ENCODE measurements at regions not wholly inside any gene's neighbourhood (a gene's known extent, or its start where the extent isn't known, plus 50 kb on each side); places are given as distances from the start of the nearest gene placed in this dataset.
"Not testable (repeated sequence)": the region's sequence is repeated elsewhere in the genome, so short reads cannot be mapped to it uniquely, and the experiment has no call there.

DNA sequence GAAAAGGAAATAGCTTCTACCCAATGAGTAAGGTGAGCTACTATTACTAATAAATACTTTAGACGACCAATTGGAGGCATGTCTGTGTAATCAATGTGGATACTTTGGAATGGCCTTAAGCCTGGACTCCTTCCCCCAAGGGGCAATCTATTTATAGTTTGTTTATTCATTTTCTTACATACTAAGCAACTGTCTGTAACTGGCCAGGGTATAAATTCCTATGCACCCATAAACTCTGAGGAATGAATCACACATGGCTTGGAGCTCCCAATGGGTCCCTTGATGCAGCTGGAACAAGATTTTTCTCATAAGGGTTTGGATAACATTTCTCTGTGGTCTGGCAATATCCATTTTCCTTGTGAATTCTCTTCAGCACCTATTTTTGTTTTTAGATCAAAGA is 506.8 kb downstream of the EDEM1 start:
- TF ChIP-seq, protein P1, sequence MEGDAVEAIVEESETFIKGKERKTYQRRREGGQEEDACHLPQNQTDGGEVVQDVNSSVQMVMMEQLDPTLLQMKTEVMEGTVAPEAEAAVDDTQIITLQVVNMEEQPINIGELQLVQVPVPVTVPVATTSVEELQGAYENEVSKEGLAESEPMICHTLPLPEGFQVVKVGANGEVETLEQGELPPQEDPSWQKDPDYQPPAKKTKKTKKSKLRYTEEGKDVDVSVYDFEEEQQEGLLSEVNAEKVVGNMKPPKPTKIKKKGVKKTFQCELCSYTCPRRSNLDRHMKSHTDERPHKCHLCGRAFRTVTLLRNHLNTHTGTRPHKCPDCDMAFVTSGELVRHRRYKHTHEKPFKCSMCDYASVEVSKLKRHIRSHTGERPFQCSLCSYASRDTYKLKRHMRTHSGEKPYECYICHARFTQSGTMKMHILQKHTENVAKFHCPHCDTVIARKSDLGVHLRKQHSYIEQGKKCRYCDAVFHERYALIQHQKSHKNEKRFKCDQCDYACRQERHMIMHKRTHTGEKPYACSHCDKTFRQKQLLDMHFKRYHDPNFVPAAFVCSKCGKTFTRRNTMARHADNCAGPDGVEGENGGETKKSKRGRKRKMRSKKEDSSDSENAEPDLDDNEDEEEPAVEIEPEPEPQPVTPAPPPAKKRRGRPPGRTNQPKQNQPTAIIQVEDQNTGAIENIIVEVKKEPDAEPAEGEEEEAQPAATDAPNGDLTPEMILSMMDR (IDR thresholded peaks at IDR 0.05) = no peak
- Histone ChIP-seq H3K27me3 (replicated peaks; ENCODE audit: insufficient read depth) (no peaks in the 10 kb centered on the region), H3K36me3 (no peaks in the 10 kb centered on the region), H3K9me3 (peaks cover 5% of the 10 kb centered on the region), H3K4me1 (ENCODE audit: control insufficient read depth in 1 of 2, low read depth in 2 of 2) (no peaks in the 10 kb centered on the region), H3K27ac (no peak overlapping the region), H3K4me3 (no peak overlapping the region)
- DNase-seq (ENCODE audit: low spot score) (no peak), ATAC-seq (ENCODE audit: insufficient number of reproducible peaks, low FRiP score, low read depth) (no peak)

DNA sequence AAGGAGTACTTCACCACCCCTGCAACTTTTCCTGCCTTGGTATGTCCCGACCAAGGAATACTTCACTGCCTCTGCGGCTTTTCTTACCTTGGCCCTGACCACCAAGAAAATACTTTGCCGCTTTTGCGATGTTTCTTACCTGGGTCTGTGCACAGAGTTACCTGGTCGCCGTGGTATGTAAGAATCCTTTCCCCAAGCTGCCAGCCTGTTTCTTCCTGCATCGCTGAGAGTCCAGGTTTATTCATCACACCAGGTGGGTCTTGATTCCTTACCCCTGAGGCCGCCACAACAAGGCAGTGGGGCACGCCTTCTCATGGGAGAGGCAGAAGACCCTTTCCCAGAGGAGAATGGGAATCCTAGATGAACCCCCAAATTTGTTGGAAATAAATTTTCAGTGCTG is 511.3 kb downstream of the EDEM1 start:
- DNase-seq (ENCODE audit: low spot score) = no peak
- no peak for ATAC-seq (ENCODE audit: insufficient number of reproducible peaks, low FRiP score, low read depth)
- no peaks in the 10 kb centered on the region for H3K27me3 ChIP-seq (replicated peaks; ENCODE audit: insufficient read depth)
- H3K4me1 ChIP-seq (ENCODE audit: control insufficient read depth in 1 of 2, low read depth in 2 of 2) = no peaks in the 10 kb centered on the region
- TF ChIP-seq, protein P1 (IDR thresholded peaks at IDR 0.05) = no peak
- no peak overlapping the region for H3K27ac ChIP-seq
- H3K9me3 ChIP-seq = no peaks in the 10 kb centered on the region
- H3K4me3 ChIP-seq = no peak overlapping the region
- H3K36me3 ChIP-seq = no peaks in the 10 kb centered on the region

DNA sequence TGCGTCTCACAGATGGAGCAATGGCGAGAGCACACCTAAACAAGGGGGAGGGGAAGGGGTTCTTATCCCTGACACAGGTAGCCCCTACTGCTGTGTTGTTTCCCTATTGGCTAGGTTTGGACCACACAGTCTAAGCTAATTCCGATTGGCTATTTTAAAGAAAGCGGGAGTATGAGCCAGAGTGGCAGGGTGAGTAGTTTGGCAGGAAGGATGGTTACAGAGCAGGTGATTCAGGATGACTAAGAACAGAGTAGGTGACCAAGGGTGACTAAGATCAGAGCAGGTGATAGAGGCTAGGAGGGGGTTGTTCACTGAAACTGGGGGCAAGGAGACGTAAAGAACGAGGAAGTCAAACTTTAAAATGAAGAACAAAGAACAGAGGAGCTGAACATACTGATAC is 511.8 kb downstream of the EDEM1 start:
- no peak overlapping the region for H3K27ac ChIP-seq
- ATAC-seq (ENCODE audit: insufficient number of reproducible peaks, low FRiP score, low read depth) (no peak), DNase-seq (ENCODE audit: low spot score) (no peak)
- no peaks in the 10 kb centered on the region for H3K9me3 ChIP-seq
- no peaks in the 10 kb centered on the region for H3K36me3 ChIP-seq
- H3K4me3 ChIP-seq = no peak overlapping the region
- no peaks in the 10 kb centered on the region for H3K27me3 ChIP-seq (replicated peaks; ENCODE audit: insufficient read depth)
- no peaks in the 10 kb centered on the region for H3K4me1 ChIP-seq (ENCODE audit: control insufficient read depth in 1 of 2, low read depth in 2 of 2)
- TF ChIP-seq, protein P1 (IDR thresholded peaks at IDR 0.05) = no peak

DNA sequence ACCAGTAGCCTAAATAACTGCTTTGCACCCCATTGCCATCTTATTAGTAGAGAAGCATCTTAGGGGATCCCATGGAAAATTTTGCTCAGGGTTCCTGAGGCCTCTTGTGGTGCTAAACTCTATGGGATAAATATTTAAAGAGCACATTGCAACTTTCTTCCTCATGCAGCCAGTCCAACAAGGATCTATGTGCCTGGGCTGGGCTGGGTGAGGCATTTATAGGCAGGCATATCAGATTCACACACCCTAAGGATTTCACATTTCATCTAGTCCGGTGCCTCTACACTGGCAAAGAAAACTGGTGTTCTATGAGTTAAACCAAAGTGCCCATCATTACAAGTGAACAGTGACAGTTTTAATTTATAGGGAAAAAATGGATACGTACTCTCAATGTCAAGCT is 512.3 kb downstream of the EDEM1 start:
- Histone ChIP-seq H3K4me3 (no peak overlapping the region), H3K27me3 (replicated peaks; ENCODE audit: insufficient read depth) (no peaks in the 10 kb centered on the region), H3K4me1 (ENCODE audit: control insufficient read depth in 1 of 2, low read depth in 2 of 2) (no peaks in the 10 kb centered on the region), H3K36me3 (no peaks in the 10 kb centered on the region), H3K27ac (no peak overlapping the region), H3K9me3 (no peaks in the 10 kb centered on the region)
- ATAC-seq (ENCODE audit: insufficient number of reproducible peaks, low FRiP score, low read depth) (no peak), DNase-seq (ENCODE audit: low spot score) (no peak)
- TF ChIP-seq, protein P1 (IDR thresholded peaks at IDR 0.05) = no peak

DNA sequence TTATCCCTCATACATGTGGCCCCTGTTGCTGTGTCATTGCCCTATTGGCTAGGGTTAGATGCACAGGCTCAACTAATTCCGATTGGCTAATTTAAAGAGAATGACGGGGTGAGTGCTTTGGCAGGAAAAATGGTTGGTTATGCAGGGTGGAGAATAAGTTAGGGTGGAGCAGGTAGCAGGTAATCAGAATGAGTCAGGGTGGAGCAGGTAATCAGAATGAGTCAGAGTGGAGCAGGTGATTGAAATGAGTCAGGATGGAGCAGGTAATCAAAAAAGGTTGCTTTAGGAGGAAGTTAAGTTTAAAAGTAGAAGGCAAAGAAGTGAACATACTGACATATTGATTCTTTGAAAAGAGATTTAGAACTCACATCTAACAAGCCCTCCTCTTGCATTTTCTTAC is 513.5 kb downstream of the EDEM1 start:
- not testable (repeated sequence) for H3K4me1 ChIP-seq (ENCODE audit: control insufficient read depth in 1 of 2, low read depth in 2 of 2); H3K9me3 ChIP-seq; H3K27me3 ChIP-seq (replicated peaks; ENCODE audit: insufficient read depth); H3K36me3 ChIP-seq; ATAC-seq (ENCODE audit: insufficient number of reproducible peaks, low FRiP score, low read depth); H3K27ac ChIP-seq; H3K4me3 ChIP-seq; DNase-seq (ENCODE audit: low spot score)

DNA sequence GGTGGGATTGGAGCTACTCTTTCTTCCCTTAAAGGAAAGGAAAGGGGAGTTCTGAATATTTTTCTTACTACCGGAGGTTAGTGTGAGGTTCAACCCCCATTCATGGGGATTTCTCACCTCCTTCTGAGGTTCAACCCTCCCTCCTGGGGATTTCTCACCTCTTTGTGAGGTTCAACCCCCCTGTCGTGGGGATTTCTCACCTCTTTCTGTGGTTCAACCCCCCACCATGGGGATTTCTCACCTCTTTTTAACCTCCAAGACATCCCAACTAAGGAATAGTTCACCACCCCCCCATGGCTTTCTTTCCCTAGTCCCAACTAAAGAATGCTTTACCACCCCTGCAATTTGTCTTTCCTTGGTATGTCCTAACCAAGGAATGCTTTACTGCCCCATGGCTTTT is 520.3 kb downstream of the EDEM1 start:
- H3K4me3 ChIP-seq = no peak overlapping the region
- no peak for ATAC-seq (ENCODE audit: insufficient number of reproducible peaks, low FRiP score, low read depth)

More for the DNA sequence above, 520.3 kb downstream of the EDEM1 start:
- Histone ChIP-seq H3K27ac (no peak overlapping the region), H3K36me3 (no peaks in the 10 kb centered on the region), H3K4me1 (ENCODE audit: control insufficient read depth in 1 of 2, low read depth in 2 of 2) (no peaks in the 10 kb centered on the region), H3K27me3 (replicated peaks; ENCODE audit: insufficient read depth) (no peaks in the 10 kb centered on the region), H3K9me3 (no peaks in the 10 kb centered on the region)
- TF ChIP-seq, protein P1 (IDR thresholded peaks at IDR 0.05) = no peak
- DNase-seq (ENCODE audit: low spot score) = no peak
